K562 (cell line): ENCODE measurements at regions not wholly inside any gene's neighbourhood (a gene's known extent, or its start where the extent isn't known, plus 50 kb on each side); places are given as distances from the start of the nearest gene placed in this dataset.

Experiments used
- MTA3 ChIP-seq: fragments of 450-650 bp; formaldehyde crosslinking; IDR thresholded peaks from 2 replicates; pipeline ENCODE4 v1.6.1; 2017; ENCODE audit warnings: mild to moderate bottlenecking, borderline replicate concordance
- POLR2A ChIP-seq: fragments of 450-650 bp; conservative IDR thresholded peaks from 2 replicates; pipeline ENCODE4 v1.6.1; 2016
- PRDM10 ChIP-seq: fragments of 450-650 bp; IDR thresholded peaks from 2 replicates; pipeline ENCODE4 v1.6.1; 2018; ENCODE audit not compliant: partially characterized antibody
- SRSF1 ChIP-seq: fragments of 200-400 bp; formaldehyde crosslinking; IDR thresholded peaks from 2 replicates; pipeline ENCODE4 v1.6.1; 2017; ENCODE audit warnings: mild to moderate bottlenecking, low read depth, low read length, moderate library complexity

- TF ChIP-seq PRDM10, result no peak
- TF ChIP-seq SRSF1, result no peak
- no peak for TF ChIP-seq POLR2A
- TF ChIP-seq MTA3, result no peak
These were observed 80.5 kb upstream of the SOX13 start for GRCh38 chr1:203992440-203992839.
